ENCODE measurements at regions not wholly inside any gene's neighbourhood (a gene's known extent, or its start where the extent isn't known, plus 50 kb on each side); places are given as distances from the start of the nearest gene placed in this dataset.
A peak's percentile ranks its signal among the peaks of the same experiment; 100 is the strongest.
"Not testable (repeated sequence)": the region's sequence is repeated elsewhere in the genome, so short reads cannot be mapped to it uniquely, and the experiment has no call there.

DNA sequence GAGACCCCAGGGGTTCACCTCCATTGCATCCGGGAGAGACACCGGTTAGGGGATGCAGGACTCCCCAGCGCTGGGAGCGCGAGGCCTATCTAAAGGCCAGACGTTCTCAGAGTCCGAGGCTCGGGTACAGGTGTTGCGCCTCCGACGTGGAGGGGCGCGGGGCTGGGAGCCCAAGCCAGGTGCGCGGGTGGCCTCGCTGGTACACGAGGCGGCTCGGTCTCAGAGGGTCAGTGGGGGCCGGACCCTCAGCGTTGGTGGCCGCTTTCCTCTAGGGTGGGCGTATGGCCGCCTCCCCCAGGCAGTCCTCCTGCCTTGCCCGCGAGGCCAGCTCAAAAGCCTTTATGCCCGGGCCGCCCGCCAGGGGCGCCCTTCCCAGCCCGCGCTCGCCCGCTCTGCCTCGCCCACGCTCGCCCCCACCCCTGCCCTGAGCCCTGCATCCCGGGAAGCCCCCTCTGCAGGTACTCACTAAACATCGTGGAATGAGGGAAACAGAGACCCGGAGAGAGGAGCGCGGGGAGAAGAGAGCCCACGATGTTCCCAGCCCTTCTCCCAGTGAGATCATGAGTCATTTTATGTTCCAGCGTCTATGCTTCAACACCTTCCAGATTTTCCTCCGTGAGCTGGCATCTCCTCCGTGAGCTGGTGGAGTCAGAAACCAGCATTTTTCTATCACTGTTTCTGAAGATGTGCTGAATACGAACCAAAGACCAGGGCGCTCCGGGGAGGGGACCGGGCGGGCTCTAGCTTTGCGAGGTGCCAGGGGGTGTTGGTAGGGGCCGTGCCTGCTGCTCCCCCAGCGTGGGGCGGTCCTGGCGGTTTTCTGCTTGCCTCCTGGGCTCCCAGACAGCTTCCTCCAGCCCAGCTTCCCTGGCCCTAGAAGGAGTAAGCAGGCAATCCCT, 73.8 kb downstream of the DIO3 start:
- DNase-seq, result no peak

DNA sequence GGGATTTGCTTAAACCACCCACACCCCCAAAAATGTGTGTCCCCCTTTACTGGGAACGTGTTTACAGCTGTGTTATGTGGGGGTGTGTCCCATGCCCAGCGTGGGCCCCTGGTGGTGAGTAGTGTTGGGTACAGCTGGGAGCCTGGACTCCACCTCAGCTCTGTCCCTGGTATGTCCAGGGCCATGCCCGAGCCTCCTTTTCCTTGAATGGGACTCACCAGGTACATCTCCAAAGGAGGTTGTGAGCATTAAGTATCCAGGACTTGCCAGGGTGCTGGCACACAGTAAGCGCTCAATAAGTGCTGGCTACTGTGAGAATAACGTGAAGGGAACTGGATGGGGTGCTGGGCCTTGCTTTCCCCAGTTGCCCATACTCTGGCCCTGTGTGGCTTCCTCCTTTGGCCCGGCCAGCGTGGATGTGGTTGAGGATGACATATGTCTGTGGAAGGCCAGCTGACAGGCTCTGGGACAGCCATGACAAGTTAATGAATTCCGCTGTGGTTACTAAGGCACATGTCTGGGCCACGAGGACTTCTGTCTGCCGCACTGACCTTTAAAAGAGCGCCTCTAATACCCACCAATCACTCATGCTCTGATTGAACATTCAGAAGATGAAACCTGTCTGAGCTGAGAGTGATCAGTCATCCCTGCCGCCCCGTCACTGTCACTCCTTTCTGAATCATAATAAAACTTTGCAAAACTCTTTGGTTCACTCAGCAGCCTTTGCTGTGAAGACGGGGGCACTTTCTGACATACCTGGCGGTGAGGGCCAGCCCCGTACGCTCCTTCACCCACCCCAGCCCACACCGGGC, 74.7 kb downstream of the DIO3 start:
- DNase-seq, result no peak

- no peak for DNase-seq
Observed at GRCh38 chr14:101639241-101639833, 78.0 kb downstream of the DIO3 start.

DNA sequence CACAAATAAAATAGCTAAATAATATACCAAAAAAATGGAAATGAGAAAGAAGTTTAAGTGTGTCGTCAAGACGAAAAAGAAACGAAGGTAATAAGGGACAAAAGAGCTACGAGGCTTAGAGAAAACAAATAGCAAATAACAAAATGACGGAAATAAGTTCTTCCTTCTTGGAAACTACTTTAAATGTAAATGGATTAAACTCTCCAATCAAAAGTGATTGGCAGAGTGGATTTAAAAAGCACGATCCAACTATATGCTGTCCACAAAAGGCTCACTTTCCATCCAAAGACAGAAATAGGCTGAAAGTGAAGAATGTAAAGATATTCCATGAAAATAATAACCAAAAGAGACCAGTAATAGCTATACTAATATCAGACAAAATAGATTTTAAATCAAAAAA, 82.4 kb downstream of the DIO3 start:
- DNase-seq, result no peak

DNA sequence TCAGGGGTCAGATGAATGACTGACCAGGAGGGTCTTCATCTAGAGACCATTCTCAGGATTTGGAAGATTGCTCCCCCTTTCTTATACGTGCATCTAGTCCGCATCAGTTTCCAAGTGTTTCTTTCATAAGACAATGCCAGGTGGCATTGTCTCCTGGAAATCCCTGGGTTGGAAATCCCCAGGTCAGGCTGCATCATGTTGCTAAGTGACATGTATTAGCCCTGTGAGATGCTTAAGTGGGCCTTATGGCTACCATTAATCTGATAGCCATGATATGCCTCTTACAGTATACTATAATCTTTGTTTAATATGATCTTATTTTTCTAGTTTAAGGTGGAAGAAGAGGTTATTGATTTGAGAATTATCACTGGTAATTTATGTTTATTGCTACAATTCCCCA, 92.8 kb downstream of the DIO3 start:
- DNase-seq, result no peak

DNA sequence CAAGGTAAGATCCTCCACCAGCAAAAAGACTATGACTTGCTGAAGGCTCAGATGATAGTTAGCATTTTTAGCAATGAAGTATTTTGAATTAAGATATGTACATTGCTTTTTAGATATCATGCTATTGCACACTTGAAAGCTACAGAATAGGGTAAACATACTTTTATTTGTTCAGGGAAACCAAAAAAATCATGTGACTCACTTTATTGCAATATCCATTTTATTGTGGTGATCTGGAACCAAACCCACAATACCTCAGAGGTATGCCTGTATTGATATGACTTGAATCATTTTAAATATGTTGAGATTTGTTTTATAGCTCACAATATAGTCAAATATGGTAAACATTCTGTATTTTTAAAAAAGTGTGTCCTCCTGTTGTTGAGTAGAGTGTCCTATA, 96.1 kb downstream of the DIO3 start:
- DNase-seq, result no peak

DNA sequence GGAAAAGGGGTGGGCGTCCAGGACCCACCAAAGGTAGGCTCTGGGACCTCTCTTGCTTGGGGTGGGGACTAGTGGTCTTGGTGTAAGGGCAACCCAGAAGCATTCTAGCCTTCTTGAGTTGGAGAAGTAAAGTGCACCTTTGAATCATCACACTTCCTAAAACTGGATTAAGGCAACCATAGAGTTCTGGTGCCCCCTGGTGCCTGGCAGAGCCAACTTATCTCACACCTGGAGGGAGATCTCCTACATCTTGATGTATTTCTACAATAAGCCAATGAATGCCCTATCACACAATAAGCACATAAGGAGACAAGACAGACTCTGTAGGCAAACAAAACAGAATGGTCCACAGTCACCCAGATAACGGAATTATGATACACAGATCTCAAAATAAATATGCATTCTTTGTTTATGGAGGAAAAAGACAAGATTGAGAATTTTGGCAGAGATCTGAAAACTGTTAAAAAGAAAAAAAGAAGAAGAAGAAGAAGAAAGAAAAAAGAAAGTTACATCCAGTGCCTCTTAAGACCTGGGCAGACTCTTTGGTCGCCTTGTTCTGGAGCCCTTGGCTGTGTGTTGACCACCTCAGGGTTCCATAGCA, 95.9 kb upstream of the PPP2R5C start:
- peak; percentile 42 for DNase-seq

- no peak for DNase-seq
Observed at GRCh38 chr14:101666264-101666663, 95.2 kb upstream of the PPP2R5C start.

GRCh38 chr14:101669629-101670028, 91.9 kb upstream of the PPP2R5C start:
- no peak for DNase-seq

DNA sequence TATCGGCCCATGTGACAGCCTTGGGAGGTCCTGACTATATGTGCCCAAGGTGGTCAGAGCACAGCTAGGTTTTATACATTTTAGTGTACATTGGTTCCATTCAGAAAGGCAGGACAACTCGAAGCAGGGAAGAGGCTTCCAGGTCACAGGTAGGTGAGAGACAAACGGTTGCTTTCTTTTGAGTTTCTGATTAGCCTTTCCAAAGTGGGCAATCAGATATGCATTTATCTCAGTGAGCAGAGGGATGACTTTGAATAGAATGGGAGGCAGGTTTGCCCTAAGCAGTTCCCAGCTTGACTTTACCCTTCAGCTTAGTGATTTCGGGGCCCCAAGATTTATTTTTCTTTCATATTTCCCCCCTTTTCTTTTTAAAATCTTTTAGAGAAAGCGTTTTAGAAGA, 87.6 kb upstream of the PPP2R5C start:
- DNase-seq, result no peak

- not testable (repeated sequence) for DNase-seq
Observed at GRCh38 chr14:101675835-101676234, 85.7 kb upstream of the PPP2R5C start.

- DNase-seq, result not testable (repeated sequence)
Observed at GRCh38 chr14:101677912-101678327, 83.6 kb upstream of the PPP2R5C start.

DNA sequence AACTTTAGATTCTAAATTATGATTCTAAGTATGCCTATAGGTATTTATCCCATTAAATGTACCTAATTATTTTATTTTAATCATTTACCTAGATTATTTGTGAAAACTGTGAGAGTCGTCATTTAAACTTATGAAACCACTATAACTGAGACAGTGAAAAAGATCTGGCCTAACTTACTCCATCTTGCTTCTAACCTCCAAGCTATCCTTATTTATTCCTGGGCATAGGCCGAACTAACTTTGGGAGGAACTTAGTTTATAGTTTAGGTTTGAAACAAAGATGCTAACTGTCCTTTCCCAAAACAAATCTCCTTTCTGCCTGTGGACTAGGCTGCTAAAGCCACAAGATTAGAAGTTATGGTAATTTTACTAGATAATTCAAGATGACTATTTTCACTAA, 79.7 kb upstream of the PPP2R5C start:
- DNase-seq, result no peak

DNA sequence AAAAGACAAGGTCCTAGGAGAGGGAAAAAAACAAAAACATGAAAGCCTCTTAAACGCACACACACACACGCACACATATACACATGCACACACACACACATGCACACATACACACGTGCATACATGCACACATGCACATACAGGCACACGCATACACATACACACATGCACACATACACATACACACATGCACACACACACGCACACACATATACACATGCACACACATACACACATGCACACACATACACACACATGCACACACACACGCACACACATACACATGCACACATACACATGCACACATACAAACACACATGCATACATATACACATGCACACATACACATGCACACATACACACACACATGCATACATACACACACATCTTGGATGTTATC, 78.1 kb upstream of the PPP2R5C start:
- no peak for DNase-seq

GRCh38 chr14:101687756-101688546, 73.6 kb upstream of the PPP2R5C start:
- no peak for DNase-seq

DNA sequence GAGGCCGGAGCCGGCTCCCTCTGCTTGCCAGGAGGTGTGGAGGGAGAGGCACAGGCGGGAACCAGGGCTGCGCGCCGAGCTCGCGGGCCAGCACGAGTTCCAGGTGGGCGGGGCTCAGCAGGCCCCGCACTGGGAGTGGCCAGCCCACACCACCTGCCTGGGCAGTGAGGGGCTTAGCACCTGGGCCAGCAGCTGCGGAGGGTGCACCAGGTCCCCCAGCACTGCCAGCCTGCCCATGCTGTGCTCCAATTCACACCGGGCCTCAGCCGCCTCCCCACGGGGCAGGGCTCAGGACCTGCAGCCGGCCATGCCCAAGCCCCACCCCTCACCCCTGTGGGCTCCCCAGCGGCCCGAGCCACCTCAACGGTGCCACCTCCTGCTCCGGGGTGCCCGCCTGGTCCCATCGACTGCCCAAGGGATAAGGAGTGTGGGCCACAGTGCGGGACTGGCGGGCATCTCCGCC, 72.4 kb upstream of the PPP2R5C start:
- DNase-seq, result no peak

DNA sequence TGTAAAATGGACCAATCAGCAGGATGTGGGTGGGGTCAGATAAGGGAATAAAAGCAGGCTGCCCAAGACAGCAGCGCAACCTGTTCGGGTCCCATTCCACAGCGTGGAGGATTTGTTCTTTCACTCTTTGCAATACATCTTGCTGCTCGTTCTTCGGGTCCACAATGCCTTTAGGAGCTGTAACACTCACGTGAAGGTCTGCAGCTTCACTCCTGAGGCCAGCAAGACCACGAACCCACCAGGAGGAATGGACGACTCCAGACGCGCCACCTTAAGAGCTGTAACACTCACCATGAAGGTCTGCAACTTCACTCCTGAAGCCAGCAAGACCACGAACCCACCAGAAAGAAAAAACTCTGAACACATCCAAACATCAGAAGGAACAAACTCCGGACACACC, 71.5 kb upstream of the PPP2R5C start:
- DNase-seq, result not testable (repeated sequence)

GRCh38 chr14:101695659-101696058, 65.8 kb upstream of the PPP2R5C start:
- no peak for DNase-seq

DNA sequence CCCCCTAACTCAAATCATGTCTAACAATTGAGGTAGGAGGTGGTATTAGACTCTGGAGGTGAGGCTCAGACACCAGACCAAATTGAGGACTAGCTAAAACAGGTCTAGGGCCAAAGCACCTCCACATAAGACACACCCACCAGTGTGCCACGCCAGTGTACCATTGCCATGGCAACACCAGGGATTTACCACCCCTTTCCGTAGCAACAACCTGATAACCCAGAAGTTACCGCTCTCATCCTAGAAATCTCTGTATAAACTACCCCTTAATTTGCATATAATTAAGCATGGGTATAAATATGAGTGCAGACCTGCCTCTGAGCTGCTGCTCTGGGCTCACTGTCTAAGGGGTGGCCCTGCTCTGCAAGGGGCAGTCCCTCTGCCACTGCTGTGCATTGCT, 57.4 kb upstream of the PPP2R5C start:
- no peak for DNase-seq

- peak; percentile 81 for DNase-seq
Observed at GRCh38 chr14:101705733-101706508, 55.6 kb upstream of the PPP2R5C start.

GRCh38 chr14:101706509-101707067, 54.9 kb upstream of the PPP2R5C start:
- no peak for DNase-seq
